MM.1S (cell line): ENCODE measurements at regions not wholly inside any gene's neighbourhood (a gene's known extent, or its start where the extent isn't known, plus 50 kb on each side); places are given as distances from the start of the nearest gene placed in this dataset.

ENCODE experiments used
- DNase-seq: peaks from one replicate; pipeline ENCODE4 v3.0.0-alpha.2; 2015
- H2AFZ ChIP-seq: fragments of 300-600 bp; sonication (generic); 2 replicates; pipeline ENCODE4 v1.6.0; 2016; ENCODE audit warnings: antibody characterized with exemption, low read length
- H3F3A ChIP-seq: fragments of 300-600 bp; sonication (generic); 2 replicates; pipeline ENCODE4 v1.6.1; 2016; ENCODE audit warnings: mild to moderate bottlenecking, antibody characterized with exemption, low read length, moderate library complexity, mixed read lengths; ENCODE audit not compliant: insufficient read depth
- H3K27ac ChIP-seq: fragments of 300-600 bp; sonication (generic); 2 replicates; pipeline ENCODE4 v1.5.1; 2016; ENCODE audit warnings: mild to moderate bottlenecking, low read length
- H3K27me3 ChIP-seq: fragments of 300-600 bp; sonication (generic); replicated peaks from 2 replicates; pipeline ENCODE4 v1.6.0; 2016; ENCODE audit warnings: low read length; ENCODE audit not compliant: insufficient read depth
- H3K36me3 ChIP-seq: fragments of 300-600 bp; sonication (generic); replicated peaks from 2 replicates; pipeline ENCODE4 v1.6.1; 2016; ENCODE audit warnings: mild to moderate bottlenecking, low read length, mixed read lengths; ENCODE audit not compliant: insufficient read depth
- H3K4me1 ChIP-seq: fragments of 300-600 bp; sonication (generic); 2 replicates; pipeline ENCODE4 v1.6.1; 2016; ENCODE audit warnings: low read length, mixed read lengths
- H3K4me2 ChIP-seq: fragments of 300-600 bp; sonication (generic); 2 replicates; pipeline ENCODE4 v1.6.0; 2016; ENCODE audit warnings: low read depth, low read length
- H3K4me3 ChIP-seq: fragments of 300-600 bp; sonication (generic); 2 replicates; pipeline ENCODE4 v1.5.1; 2016; ENCODE audit warnings: low read length, mixed read lengths
- H3K79me2 ChIP-seq: fragments of 300-600 bp; sonication (generic); 2 replicates; pipeline ENCODE4 v1.6.1; 2016; ENCODE audit warnings: mixed run types, low read length, mixed read lengths
- H3K9ac ChIP-seq: fragments of 300-600 bp; sonication (generic); 2 replicates; pipeline ENCODE4 v1.6.1; 2016; ENCODE audit warnings: low read length, mixed read lengths
- H3K9me2 ChIP-seq: fragments of 300-600 bp; sonication (generic); replicated peaks from 2 replicates; pipeline ENCODE4 v1.6.1; 2016; ENCODE audit warnings: mild to moderate bottlenecking, low read length, mixed read lengths; ENCODE audit not compliant: insufficient read depth
- H3K9me3 ChIP-seq: fragments of 300-600 bp; sonication (generic); replicated peaks from 2 replicates; pipeline ENCODE4 v1.6.1; 2016; ENCODE audit warnings: mild to moderate bottlenecking, low read length, mixed read lengths; ENCODE audit not compliant: insufficient read depth
- H4K20me1 ChIP-seq: fragments of 300-600 bp; sonication (generic); 2 replicates; pipeline ENCODE4 v1.6.1; 2016; ENCODE audit warnings: mild to moderate bottlenecking, low read length, moderate library complexity, mixed read lengths; ENCODE audit not compliant: insufficient read depth
- CTCF ChIP-seq: fragments of 300-600 bp; sonication (generic); IDR thresholded peaks from 2 replicates; pipeline ENCODE4 v1.5.1; 2016; ENCODE audit warnings: antibody characterized with exemption, low read length, mixed read lengths
- EZH2 ChIP-seq: fragments of 300-600 bp; sonication (generic); optimal IDR thresholded peaks from 2 replicates; pipeline ENCODE3; 2017; ENCODE audit warnings: low read depth, mild to moderate bottlenecking, antibody characterized with exemption, low read length, mixed read lengths
- EZH2phosphoT487 ChIP-seq: fragments of 300-600 bp; sonication (generic); IDR thresholded peaks from 2 replicates; pipeline ENCODE4 v1.6.1; 2018; ENCODE audit warnings: antibody characterized with exemption, low read length

- H3K27ac ChIP-seq, result no peak overlapping the region
- H2AFZ ChIP-seq, result no peak overlapping the region
- H3K4me2 ChIP-seq, result no peak overlapping the region
- H3K79me2 ChIP-seq, result no peaks in the 10 kb centered on the region
- no peak overlapping the region for H3K4me3 ChIP-seq
- H3K36me3 ChIP-seq, result no peaks in the 10 kb centered on the region
- TF ChIP-seq EZH2 (no peak), CTCF (no peak), EZH2phosphoT487 (no peak)
- peak; percentile 12 for DNase-seq
- no peaks in the 10 kb centered on the region for H4K20me1 ChIP-seq
- no peaks in the 10 kb centered on the region for H3K27me3 ChIP-seq
- peaks cover 5% of the 10 kb centered on the region; the same call in 1 of the 2 replicates for H3K4me1 ChIP-seq
- no peaks in the 10 kb centered on the region for H3K9me3 ChIP-seq
- no peak overlapping the region for H3K9ac ChIP-seq
- no peaks in the 10 kb centered on the region for H3K9me2 ChIP-seq
- no peaks in the 10 kb centered on the region for H3F3A ChIP-seq
Observed at GRCh38 chr21:28828021-28828420, 164.7 kb downstream of the LTN1 start.

- H3K4me2 ChIP-seq, result no peak overlapping the region
- H3K36me3 ChIP-seq, result no peaks in the 10 kb centered on the region
- no peaks in the 10 kb centered on the region for H3K79me2 ChIP-seq
- H3F3A ChIP-seq, result no peaks in the 10 kb centered on the region
- no peak overlapping the region for H3K9ac ChIP-seq
- no peak for TF ChIP-seq EZH2
- TF ChIP-seq CTCF, result no peak
- TF ChIP-seq EZH2phosphoT487, result no peak
- H3K9me3 ChIP-seq, result no peaks in the 10 kb centered on the region
- H3K27me3 ChIP-seq, result no peaks in the 10 kb centered on the region
- no peak overlapping the region for H2AFZ ChIP-seq
- H3K4me3 ChIP-seq, result no peak overlapping the region
- no peaks in the 10 kb centered on the region for H4K20me1 ChIP-seq
- DNase-seq, result no peak
- H3K9me2 ChIP-seq, result no peaks in the 10 kb centered on the region
- no peak overlapping the region for H3K27ac ChIP-seq
- H3K4me1 ChIP-seq, result peaks cover 5% of the 10 kb centered on the region; the same call in 1 of the 2 replicates
Observed at GRCh38 chr21:28827422-28827821, 165.3 kb downstream of the LTN1 start.

DNA sequence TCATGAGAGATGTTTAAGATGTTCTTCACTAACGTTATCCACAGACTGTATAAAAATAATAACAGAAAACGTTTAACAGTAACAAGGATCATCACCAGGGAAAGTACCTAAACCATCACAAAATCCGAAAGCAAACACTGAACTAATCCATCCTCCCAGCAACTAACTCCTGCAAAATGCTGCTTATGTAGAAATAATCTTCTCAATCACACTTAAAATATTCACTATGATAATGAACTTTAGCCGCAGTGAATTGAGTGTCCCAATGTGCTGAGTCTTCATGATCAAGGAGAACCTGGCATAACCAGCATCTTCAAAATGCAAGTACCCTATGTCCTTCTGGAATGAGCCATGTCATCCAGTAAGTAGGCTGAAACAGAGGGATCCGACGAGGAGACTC lies 166.1 kb downstream of the LTN1 start:
- no peaks in the 10 kb centered on the region for H3K4me1 ChIP-seq
- H3K9me2 ChIP-seq, result no peaks in the 10 kb centered on the region
- no peak overlapping the region for H3K9ac ChIP-seq
- DNase-seq, result no peak
- TF ChIP-seq CTCF (no peak), EZH2 (no peak), EZH2phosphoT487 (no peak)
- no peak overlapping the region for H3K4me3 ChIP-seq
- no peaks in the 10 kb centered on the region for H3K36me3 ChIP-seq
- H3K9me3 ChIP-seq, result no peaks in the 10 kb centered on the region
- H3K79me2 ChIP-seq, result no peaks in the 10 kb centered on the region
- no peaks in the 10 kb centered on the region for H3K27me3 ChIP-seq
- H3K27ac ChIP-seq, result no peak overlapping the region
- H3K4me2 ChIP-seq, result no peak overlapping the region
- H2AFZ ChIP-seq, result no peak overlapping the region
- H3F3A ChIP-seq, result no peaks in the 10 kb centered on the region
- H4K20me1 ChIP-seq, result no peaks in the 10 kb centered on the region
